Fibroblast of skin of scalp (primary cell): ENCODE measurements at regions not wholly inside any gene's neighbourhood (a gene's known extent, or its start where the extent isn't known, plus 50 kb on each side); places are given as distances from the start of the nearest gene placed in this dataset.

Experiments used
- DNase-seq: peaks from one replicate; pipeline ENCODE4 v3.0.0-alpha.2; 2013

GRCh38 chr11:32318071-32319055 lies 117.0 kb downstream of the WT1 start:
- DNase-seq = no peak

- DNase-seq = no peak
Observed at GRCh38 chr11:32323814-32324130, 111.6 kb downstream of the WT1 start.

DNA sequence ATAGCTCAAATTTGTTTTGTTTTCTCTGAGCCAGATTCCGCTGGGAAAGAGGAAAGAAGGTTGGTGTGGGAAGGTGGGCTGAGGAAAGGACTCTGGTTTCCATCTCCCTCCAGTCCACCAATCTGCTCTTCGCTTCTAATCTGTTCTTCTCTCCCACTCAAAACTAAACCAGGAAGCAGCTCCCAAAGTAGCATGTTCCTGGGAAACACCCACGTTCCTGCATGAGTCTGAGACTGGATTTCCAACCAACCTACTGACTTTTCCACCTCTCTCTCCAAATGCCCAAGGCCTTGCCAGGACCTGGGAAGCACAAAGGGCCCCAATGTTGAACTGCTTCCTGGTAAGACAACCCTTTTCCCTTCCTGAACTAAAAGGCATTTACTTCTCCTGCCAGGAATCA lies 110.2 kb downstream of the WT1 start:
- DNase-seq = no peak

GRCh38 chr11:32325725-32326124 lies 109.6 kb downstream of the WT1 start:
- DNase-seq = no peak

DNA sequence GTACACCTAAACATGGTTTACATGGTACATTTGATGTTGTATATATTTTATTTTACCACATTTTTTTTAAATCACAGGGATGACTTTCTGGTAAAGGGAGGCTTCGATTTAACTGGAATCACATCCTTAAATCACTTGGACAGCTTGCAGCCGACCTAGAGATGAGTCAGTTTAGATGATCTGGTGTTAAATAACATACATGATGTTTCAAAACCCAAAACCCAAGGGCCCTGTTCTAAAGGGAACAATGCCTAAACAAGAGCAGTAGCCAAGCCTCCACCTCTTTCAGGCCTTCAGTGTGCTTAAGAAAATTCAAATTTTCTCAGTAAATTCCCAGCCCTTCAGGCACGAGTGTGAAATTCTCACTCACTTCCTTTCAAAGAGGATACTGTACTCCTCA lies 108.8 kb downstream of the WT1 start:
- DNase-seq = no peak

DNA sequence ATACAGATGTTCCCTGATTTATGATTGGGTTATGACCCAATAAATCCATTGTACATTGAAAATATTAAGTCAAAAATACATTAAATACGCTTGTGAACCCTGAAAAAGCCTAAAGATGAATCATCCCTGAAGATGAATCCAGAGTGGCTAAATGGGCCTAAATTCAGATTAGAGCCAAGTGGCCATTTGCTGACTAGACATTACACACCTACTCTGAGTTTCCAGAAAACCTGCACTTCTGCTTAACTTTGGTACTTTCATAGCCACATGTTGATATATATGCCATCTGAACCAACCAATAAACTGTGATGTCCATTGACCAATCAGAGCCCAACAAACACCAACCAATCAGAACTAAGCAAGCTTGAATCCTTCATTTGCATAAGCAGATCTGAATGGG lies 106.9 kb downstream of the WT1 start:
- DNase-seq = no peak

DNA sequence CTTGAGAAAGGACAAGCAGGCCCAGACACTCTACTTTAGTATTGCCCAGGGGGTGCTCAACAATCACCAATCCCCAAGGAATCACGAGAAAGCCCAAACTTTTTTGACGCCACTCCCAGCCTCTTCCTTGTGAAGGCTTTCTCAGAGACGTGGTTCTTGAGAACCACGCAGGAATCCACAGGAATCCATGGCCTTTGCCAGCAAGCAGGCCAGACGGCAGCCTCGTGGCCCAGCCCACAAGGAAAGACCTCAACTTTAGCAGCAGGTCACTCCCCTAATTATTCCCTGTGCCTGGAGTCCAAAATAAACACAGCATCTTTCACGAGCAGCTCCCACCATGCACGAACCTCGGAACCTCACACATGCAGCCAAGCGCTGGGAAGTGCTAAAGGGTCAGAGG lies 104.2 kb downstream of the WT1 start:
- peak; percentile 13 for DNase-seq

DNA sequence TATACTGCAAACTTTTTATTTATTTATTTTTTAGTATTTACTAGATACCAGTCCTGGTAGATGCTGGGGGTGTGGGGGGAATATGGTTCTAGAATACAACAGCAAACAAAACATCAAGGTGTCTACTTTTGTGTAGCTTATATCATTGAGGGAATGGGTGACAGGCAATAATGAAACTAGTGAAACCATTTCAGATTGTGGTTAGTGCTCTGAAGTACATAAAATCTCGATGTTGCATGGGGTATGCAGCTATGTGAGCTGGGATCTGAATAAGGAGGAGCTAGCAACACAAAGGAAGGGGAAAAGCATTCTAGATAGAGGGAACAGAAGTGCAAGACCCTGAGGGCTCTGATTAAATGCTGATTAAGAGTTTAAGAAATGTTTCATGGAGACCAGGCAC lies 103.5 kb downstream of the WT1 start:
- DNase-seq = no peak

DNA sequence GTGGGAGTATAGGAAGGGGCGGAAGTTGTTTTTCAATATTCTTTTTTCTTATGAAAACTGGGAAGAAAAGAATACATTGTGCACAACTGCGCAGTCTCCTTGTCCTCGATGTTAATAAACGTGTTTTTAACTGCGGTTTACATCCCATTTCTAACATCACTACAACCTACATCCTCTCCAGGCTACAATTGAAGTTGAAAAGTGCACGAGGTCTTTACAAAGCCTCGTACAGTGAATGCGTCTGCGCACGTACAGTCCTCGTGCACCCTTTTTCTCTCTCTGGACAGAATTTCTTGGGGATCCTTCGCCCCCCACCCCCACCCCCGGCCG lies 102.4 kb downstream of the WT1 start:
- no peak for DNase-seq

DNA sequence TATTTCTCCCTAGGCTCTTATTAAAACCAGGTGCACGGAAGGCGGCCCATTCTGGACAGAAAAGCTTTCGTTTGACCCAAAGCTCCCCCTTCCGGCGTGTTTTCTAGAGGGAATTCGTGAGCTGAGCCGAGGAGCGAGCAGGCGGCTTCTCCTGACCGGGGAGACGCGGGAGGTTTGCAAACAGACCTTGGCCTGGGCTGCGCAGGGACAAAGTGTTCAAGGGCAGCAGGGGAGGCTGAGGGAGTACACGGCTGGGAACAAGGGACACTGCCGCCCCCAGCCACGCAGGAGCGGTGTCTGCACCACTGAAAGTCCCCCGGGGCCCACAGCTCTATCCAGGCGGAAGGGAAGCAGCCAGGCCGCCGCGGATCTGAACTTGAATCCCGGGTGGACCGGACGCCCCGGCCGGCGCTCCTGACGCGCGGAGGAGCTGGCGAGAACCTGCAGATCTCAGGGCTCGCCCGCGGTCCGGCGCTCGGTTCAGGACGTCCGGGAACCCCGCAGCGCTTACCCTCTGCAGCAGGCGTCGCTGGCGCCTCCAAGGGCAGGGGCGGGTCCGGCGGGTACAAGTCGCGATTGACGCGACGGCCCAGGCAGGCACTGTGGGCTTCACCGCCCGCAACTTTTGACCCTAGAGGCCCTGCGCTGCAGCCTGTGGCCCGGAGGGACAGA lies 101.9 kb downstream of the WT1 start:
- DNase-seq = peak; percentile 66

DNA sequence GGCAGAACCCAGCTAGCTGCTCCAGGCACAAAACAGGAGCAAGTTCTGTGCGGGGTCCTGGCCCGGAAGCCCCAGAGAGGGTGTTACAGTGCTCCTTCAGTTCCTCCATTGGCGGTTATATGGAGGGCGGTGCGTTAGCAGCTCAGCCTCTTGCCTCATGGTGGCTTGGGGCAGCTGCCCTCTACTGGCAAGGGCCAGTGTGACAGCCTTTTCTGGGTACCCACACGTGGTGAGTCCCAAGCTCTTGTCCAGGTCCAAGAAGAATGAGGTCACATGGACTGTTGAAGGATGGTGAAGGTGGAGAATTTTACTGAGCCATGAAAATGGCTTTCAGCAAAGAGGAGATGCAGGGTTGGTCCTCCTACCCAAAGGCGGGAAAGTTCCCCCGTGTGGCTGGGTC lies 100.5 kb downstream of the WT1 start:
- DNase-seq = no peak
